ENCODE measurements at regions not wholly inside any gene's neighbourhood (a gene's known extent, or its start where the extent isn't known, plus 50 kb on each side); places are given as distances from the start of the nearest gene placed in this dataset.

DNA sequence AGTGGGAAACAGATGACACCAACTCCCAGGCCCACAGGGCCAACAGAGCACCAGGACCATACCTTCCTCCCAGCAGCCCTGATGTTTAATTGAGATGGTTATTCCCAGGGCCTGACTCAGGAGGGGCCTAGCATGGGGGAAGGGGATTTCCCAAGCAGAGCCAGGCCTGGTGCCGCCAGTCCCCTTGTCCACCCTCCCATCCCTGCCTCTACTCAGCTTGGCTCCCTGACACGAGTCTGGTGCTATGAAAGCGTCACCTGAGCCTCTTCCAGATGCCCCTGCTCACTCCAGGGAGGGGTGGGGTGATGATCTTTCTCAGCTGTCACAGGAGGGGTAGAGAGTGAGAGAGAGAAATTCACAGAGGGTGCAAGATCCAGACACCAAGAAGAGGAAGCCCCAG lies 72.7 kb downstream of the EFNB1 start:
- H3K4me3 ChIP-seq (ENCODE audit: low read depth, low read length), result no peak overlapping the region
- TF ChIP-seq, protein P1, sequence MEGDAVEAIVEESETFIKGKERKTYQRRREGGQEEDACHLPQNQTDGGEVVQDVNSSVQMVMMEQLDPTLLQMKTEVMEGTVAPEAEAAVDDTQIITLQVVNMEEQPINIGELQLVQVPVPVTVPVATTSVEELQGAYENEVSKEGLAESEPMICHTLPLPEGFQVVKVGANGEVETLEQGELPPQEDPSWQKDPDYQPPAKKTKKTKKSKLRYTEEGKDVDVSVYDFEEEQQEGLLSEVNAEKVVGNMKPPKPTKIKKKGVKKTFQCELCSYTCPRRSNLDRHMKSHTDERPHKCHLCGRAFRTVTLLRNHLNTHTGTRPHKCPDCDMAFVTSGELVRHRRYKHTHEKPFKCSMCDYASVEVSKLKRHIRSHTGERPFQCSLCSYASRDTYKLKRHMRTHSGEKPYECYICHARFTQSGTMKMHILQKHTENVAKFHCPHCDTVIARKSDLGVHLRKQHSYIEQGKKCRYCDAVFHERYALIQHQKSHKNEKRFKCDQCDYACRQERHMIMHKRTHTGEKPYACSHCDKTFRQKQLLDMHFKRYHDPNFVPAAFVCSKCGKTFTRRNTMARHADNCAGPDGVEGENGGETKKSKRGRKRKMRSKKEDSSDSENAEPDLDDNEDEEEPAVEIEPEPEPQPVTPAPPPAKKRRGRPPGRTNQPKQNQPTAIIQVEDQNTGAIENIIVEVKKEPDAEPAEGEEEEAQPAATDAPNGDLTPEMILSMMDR (IDR thresholded peaks at IDR 0.05; ENCODE audit: low read depth, low read length), result no peak

DNA sequence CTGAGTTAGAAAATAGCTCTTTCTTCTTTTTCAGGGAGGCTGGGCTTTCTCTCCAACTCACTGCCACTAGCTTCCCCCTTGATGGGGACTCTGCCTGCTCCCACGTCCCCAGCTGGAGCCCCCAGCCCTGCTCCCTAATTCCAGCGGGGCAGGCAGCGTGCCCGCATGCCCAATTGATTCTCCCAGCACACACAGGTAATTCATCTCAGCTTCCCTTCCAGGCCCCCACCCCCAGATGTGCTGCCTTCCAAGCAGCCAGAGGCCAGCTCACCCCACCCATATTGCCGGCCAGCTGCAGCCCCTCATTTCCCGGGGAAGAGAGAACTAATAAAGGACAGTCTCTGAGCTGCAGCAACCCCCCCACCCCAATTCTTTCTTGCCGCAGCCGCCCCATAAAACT lies 69.8 kb downstream of the EFNB1 start:
- TF ChIP-seq, protein P1 (IDR thresholded peaks at IDR 0.05; ENCODE audit: low read depth, low read length), result no peak

DNA sequence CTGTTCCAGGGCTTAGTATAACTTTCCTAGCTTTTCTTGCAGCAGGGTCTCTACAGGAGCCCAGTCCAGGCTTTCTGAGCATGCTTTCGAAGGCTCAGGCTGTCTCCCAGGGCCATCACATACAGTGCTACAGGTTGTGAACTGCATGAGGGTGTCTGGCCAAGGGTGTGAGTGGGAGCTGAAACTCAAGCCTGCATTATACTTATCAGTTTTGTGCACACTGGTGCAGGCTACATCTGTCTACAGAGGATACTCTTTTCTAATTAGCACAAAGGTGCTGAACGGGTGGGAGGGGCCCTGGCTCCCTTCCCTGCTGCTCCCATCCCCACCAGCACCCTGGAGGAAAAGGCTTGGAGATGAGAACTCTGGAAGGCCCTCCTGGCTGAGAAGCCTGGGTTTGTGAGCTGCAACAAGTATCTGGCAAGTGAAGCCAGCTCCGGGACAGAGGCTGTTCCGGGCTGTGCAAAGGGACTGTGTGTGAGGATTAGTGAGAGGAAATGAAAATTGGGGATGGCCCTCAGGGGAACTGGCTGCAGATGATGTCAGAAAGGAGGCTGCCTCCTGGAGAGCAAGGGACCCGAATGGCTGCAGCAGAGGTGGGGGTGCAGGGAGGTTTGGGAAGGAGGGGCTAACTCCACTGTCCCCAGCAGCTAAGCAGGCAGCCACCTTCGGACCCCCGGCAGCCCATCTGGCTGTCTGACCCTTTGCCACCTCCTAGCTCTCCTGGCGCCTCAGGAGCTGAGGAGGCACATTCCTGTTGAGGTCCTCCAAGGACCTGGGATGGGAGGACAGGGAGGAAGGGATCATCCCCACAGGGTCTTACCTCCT lies 68.5 kb downstream of the EFNB1 start:
- no peak overlapping the region for H3K4me3 ChIP-seq (ENCODE audit: low read depth, low read length)
- TF ChIP-seq, protein P1 (IDR thresholded peaks at IDR 0.05; ENCODE audit: low read depth, low read length), result no peak

More for the DNA sequence above, 69.8 kb downstream of the EFNB1 start:
- no peak overlapping the region for H3K4me3 ChIP-seq (ENCODE audit: low read depth, low read length)

DNA sequence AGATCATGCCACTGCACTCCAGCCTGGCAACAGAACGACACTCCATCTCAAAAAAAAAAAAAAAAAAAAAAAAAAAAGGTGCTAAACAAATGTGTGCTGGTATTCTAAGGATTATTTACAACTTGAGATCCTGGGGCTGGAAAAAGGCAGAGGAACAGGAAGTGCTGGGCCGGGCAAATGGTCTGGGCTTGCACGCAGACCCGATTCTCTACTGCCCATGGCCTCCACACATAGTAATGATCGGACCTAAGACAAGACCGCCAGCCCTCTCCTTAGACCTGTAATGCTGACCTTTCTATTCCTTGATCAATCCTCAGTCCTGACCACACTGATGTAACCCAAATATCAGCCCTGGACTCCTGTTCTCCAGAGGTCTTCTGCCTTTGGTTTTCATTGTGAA lies 67.8 kb downstream of the EFNB1 start:
- no peak overlapping the region for H3K4me3 ChIP-seq (ENCODE audit: low read depth, low read length)
- TF ChIP-seq, protein P1 (IDR thresholded peaks at IDR 0.05; ENCODE audit: low read depth, low read length), result no peak

DNA sequence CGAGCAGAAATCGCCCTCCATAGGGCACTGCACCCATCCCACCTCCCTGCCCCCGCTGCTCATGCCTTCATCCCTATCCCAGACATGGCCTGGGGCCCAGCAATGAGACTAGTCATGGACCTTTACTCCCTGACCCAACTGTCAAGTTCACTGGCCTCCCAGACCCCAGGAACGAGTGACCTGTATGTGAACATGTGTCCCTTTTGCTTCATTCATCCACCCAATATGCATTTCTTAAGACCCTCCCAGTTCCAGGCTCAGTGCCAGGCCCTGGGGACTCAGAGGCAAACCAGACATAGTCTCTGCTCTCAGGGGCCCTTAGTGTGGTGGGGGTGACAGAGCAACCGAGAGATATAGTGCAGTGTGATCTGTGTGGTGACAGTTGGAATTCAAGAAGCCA lies 67.0 kb downstream of the EFNB1 start:
- H3K4me3 ChIP-seq (ENCODE audit: low read depth, low read length), result no peak overlapping the region
- TF ChIP-seq, protein P1 (IDR thresholded peaks at IDR 0.05; ENCODE audit: low read depth, low read length), result no peak

DNA sequence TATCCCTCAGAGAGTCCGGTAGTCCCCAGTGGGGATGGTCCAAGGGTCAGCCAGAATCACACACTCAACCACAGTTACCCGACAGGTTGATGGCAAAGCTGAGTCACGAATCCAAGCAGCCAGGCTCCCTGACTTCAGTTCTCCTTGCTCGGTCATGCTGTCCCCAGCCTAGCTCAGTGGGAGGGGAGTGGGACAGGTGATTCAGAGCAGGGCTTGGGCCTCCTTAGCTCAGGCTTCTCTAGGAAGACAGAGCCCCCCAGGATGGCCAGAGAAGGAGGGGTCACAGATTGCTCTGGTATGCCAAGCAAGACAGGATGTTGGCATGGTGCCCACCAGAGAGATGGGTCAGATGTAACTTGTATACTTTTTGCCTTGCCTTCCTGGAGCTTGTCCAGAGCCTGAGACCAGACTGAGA lies 66.5 kb downstream of the EFNB1 start:
- no peak overlapping the region for H3K4me3 ChIP-seq (ENCODE audit: low read depth, low read length)
- TF ChIP-seq, protein P1 (IDR thresholded peaks at IDR 0.05; ENCODE audit: low read depth, low read length), result no peak

DNA sequence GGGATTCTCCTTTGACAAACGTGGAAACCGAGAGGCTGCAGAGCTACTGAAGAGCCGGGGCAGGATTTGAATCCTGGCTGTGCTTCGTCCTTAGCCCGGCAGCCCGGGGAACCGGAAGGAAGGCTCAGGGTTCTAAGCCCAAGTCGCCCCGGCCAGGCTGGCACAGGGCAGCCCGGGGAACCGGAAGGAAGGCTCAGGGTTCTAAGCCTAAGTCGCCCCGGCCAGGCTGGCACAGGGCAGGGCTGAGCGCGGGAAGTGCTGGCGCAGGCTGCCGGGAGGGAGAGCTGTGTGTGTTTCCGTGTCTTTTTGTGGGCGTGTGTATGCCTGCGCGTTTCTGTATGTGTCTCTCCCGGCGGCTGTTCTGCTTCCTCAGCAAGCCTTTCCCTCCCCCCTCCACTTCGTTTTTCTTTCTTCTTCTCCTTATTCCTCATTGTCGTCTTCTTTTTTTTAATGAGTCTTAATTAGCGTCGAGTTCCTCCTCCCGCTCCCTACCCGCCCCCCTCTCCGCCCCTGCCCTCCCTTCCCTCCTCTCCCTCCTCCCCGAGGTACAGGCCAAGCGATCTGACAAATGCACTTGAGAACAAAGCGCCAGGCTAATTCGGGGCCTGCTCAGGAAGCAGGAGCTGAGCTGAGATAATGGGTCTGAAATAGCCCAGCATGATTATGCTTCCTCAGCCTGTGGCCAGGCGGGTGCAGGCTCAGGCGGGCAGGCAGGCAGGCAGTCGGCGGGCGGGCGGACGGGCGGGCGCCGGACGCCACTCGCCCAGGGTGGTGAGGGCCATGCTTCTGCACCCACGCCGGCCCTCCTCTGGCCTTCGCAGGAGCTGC lies 65.9 kb downstream of the EFNB1 start:
- no peak overlapping the region for H3K4me3 ChIP-seq (ENCODE audit: low read depth, low read length)
- TF ChIP-seq, protein P1 (IDR thresholded peaks at IDR 0.05; ENCODE audit: low read depth, low read length), result no peak

Data from WI38 (cell line).